WTC11 (cell line): ENCODE measurements at regions not wholly inside any gene's neighbourhood (a gene's known extent, or its start where the extent isn't known, plus 50 kb on each side); places are given as distances from the start of the nearest gene placed in this dataset.

Source experiments
- ATAC-seq: fragments of 200-7000 bp; cut with Tn5 transposase; 2 replicates; pipeline ENCODE4 v1.10.0; 2021; ENCODE audit warnings: mild to moderate bottlenecking, moderate library complexity
- CTCF ChIA-PET: fragments of 300-600 bp; sonication (Branson Sonifier 250); formaldehyde crosslinking; loops from one replicate; lab custom pipeline; 2021; ENCODE audit warnings: antibody characterized with exemption; lab: Charles Lee
- POLR2A ChIA-PET: fragments of 350-600 bp; sonication (Branson Sonifier 250); formaldehyde crosslinking; loops from one replicate; lab custom pipeline; 2021; ENCODE audit warnings: antibody characterized with exemption; lab: Charles Lee
- DNase-seq: peaks from one replicate; pipeline ENCODE4 v3.0.0; 2021; ENCODE audit warnings: low spot score
- H3K27ac Mint-ChIP-seq: 2 replicates; pipeline ENCODE4 v1.8.0; 2021; ENCODE audit warnings: mixed read lengths
- H3K27me3 Mint-ChIP-seq: 2 replicates; pipeline ENCODE4 v1.8.0; 2021; ENCODE audit warnings: low read depth, mild to moderate bottlenecking, moderate library complexity, mixed read lengths
- H3K36me3 Mint-ChIP-seq: 2 replicates; pipeline ENCODE4 v1.8.0; 2021; ENCODE audit warnings: mixed read lengths
- H3K4me1 Mint-ChIP-seq: 2 replicates; pipeline ENCODE4 v1.8.0; 2022; ENCODE audit warnings: mixed read lengths
- H3K4me3 Mint-ChIP-seq: 2 replicates; pipeline ENCODE4 v1.8.0; 2021; ENCODE audit warnings: mild to moderate bottlenecking, moderate library complexity, mixed read lengths
- H3K9me3 Mint-ChIP-seq: 2 replicates; pipeline ENCODE4 v1.8.0; 2021; ENCODE audit warnings: mixed read lengths
- ATF3 ChIP-seq: sonication (generic); formaldehyde crosslinking; conservative IDR thresholded peaks from 2 replicates; pipeline ENCODE4 v1.8.1; 2022; ENCODE audit warnings: mild to moderate bottlenecking, missing genetic modification reagents
- ATF6 ChIP-seq: sonication (generic); formaldehyde crosslinking; IDR thresholded peaks from 2 replicates; pipeline ENCODE4 v1.8.1; 2023; ENCODE audit warnings: mild to moderate bottlenecking, missing genetic modification reagents
- CBFB ChIP-seq: sonication (generic); formaldehyde crosslinking; IDR thresholded peaks from 2 replicates; pipeline ENCODE4 v1.8.1; 2022; ENCODE audit warnings: mild to moderate bottlenecking, low read depth, missing genetic modification reagents
- CDX4 ChIP-seq: fragments of 250-450 bp; sonication (Bioruptor Pico); IDR thresholded peaks from 2 replicates; pipeline ENCODE4 v1.9.0; 2021; ENCODE audit warnings: moderate library complexity, mild to moderate bottlenecking, inconsistent platforms, borderline replicate concordance
- CREB1 ChIP-seq: sonication (generic); formaldehyde crosslinking; IDR thresholded peaks from 2 replicates; pipeline ENCODE4 v1.8.0; 2023; ENCODE audit warnings: mild to moderate bottlenecking, missing genetic modification reagents
- ETV6 ChIP-seq: sonication (generic); formaldehyde crosslinking; IDR thresholded peaks from 2 replicates; pipeline ENCODE4 v1.8.1; 2022; ENCODE audit warnings: mild to moderate bottlenecking, missing genetic modification reagents
- FOXP1 ChIP-seq: sonication (generic); formaldehyde crosslinking; IDR thresholded peaks from 2 replicates; pipeline ENCODE4 v1.8.0; 2022; ENCODE audit warnings: missing genetic modification reagents, mild to moderate bottlenecking, moderate library complexity, borderline replicate concordance
- FOXP4 ChIP-seq: sonication (generic); formaldehyde crosslinking; IDR thresholded peaks from 2 replicates; pipeline ENCODE4 v1.8.0; 2022; ENCODE audit warnings: mild to moderate bottlenecking, missing genetic modification reagents
- GABPB1 ChIP-seq: sonication (generic); formaldehyde crosslinking; IDR thresholded peaks from 2 replicates; pipeline ENCODE4 v1.8.1; 2023; ENCODE audit warnings: mild to moderate bottlenecking, missing genetic modification reagents
- HMGA2 ChIP-seq: fragments of 250-450 bp; sonication (Bioruptor Pico); IDR thresholded peaks from 2 replicates; pipeline ENCODE4 v1.4.0; 2021; ENCODE audit warnings: mild to moderate bottlenecking, moderate library complexity
- HMGXB4 ChIP-seq: sonication (generic); formaldehyde crosslinking; IDR thresholded peaks from 2 replicates; pipeline ENCODE4 v1.8.1; 2023; ENCODE audit warnings: mild to moderate bottlenecking, moderate library complexity, missing genetic modification reagents
- IRF2 ChIP-seq: sonication (generic); formaldehyde crosslinking; IDR thresholded peaks from 2 replicates; pipeline ENCODE4 v1.8.0; 2022; ENCODE audit warnings: low read depth, missing genetic modification reagents, borderline replicate concordance
- JUN ChIP-seq: sonication (generic); formaldehyde crosslinking; IDR thresholded peaks from 2 replicates; pipeline ENCODE4 v1.8.0; 2023; ENCODE audit warnings: mild to moderate bottlenecking, missing genetic modification reagents
- KAT7 ChIP-seq: sonication (generic); formaldehyde crosslinking; IDR thresholded peaks from 2 replicates; pipeline ENCODE4 v1.8.1; 2023; ENCODE audit warnings: missing genetic modification reagents, mild to moderate bottlenecking, borderline replicate concordance
- MXD4 ChIP-seq: fragments of 250-450 bp; sonication (Bioruptor Pico); IDR thresholded peaks from 2 replicates; pipeline ENCODE4 v1.8.0; 2021; ENCODE audit warnings: mild to moderate bottlenecking, moderate library complexity, borderline replicate concordance
- MYBL2 ChIP-seq: sonication (generic); formaldehyde crosslinking; IDR thresholded peaks from 2 replicates; pipeline ENCODE4 v1.8.1; 2023; ENCODE audit warnings: mild to moderate bottlenecking, moderate library complexity, missing genetic modification reagents
- NFE2L1 ChIP-seq: sonication (generic); formaldehyde crosslinking; IDR thresholded peaks from 2 replicates; pipeline ENCODE4 v1.8.1; 2023; ENCODE audit warnings: missing genetic modification reagents
- NFYB ChIP-seq: sonication (generic); formaldehyde crosslinking; conservative IDR thresholded peaks from 2 replicates; pipeline ENCODE4 v1.8.0; 2022; ENCODE audit warnings: low read depth, missing genetic modification reagents
- SOX15 ChIP-seq: fragments of 250-450 bp; sonication (Bioruptor Pico); IDR thresholded peaks from 2 replicates; pipeline ENCODE4 v1.9.0; 2021; ENCODE audit warnings: mild to moderate bottlenecking
- ZNF219 ChIP-seq: sonication (generic); formaldehyde crosslinking; IDR thresholded peaks from 2 replicates; pipeline ENCODE4 v1.8.0; 2023; ENCODE audit warnings: missing genetic modification reagents, mild to moderate bottlenecking, borderline replicate concordance
- ZNF263 ChIP-seq: sonication (generic); formaldehyde crosslinking; IDR thresholded peaks from 2 replicates; pipeline ENCODE4 v1.8.1; 2022; ENCODE audit warnings: low read depth, mild to moderate bottlenecking, moderate library complexity, missing genetic modification reagents
- ZNF281 ChIP-seq: sonication (generic); formaldehyde crosslinking; IDR thresholded peaks from 2 replicates; pipeline ENCODE4 v1.8.0; 2023; ENCODE audit warnings: mild to moderate bottlenecking, missing genetic modification reagents

GRCh38 chr5:4196744-4197143, 601.1 kb downstream of the IRX1 start:
- CTCF ChIA-PET, result no interaction called here
- ATAC-seq (no peak), DNase-seq (no peak)
- H3K27me3 Mint-ChIP-seq, result peaks cover 6% of the 10 kb centered on the region
- no peak overlapping the region for H3K27ac Mint-ChIP-seq
- H3K9me3 Mint-ChIP-seq, result no peaks in the 10 kb centered on the region
- POLR2A ChIA-PET, result no interaction called here
- H3K4me3 Mint-ChIP-seq, result no peak overlapping the region
- H3K4me1 Mint-ChIP-seq, result peaks cover 42% of the 10 kb centered on the region
- H3K36me3 Mint-ChIP-seq, result no peaks in the 10 kb centered on the region
- no peak for TF ChIP-seq CREB1 (CRISPR knock-in tag)
- TF ChIP-seq ZNF281, result no peak
- TF ChIP-seq SOX15 (CRISPR knock-in tag), result no peak
- TF ChIP-seq KAT7, result no peak
- no peak for TF ChIP-seq NFE2L1
- no peak for TF ChIP-seq CBFB
- no peak for TF ChIP-seq MYBL2 (CRISPR knock-in tag)
- no peak for TF ChIP-seq FOXP1 (CRISPR knock-in tag)
- no peak for TF ChIP-seq GABPB1
- TF ChIP-seq MXD4 (CRISPR knock-in tag), result no peak
- TF ChIP-seq FOXP4, result no peak
- no peak for TF ChIP-seq IRF2 (CRISPR knock-in tag)
- no peak for TF ChIP-seq ZNF219 (CRISPR knock-in tag)
- no peak for TF ChIP-seq HMGXB4 (CRISPR knock-in tag)
- TF ChIP-seq ETV6, result no peak
- no peak for TF ChIP-seq NFYB (CRISPR knock-in tag)
- TF ChIP-seq, all 79 proteins: peak for 0

GRCh38 chr5:4197151-4197550, 601.5 kb downstream of the IRX1 start:
- Mint-ChIP-seq H3K27ac (no peak overlapping the region), H3K4me1 (peaks cover 42% of the 10 kb centered on the region), H3K9me3 (no peaks in the 10 kb centered on the region), H3K4me3 (no peak overlapping the region), H3K36me3 (no peaks in the 10 kb centered on the region), H3K27me3 (peaks cover 6% of the 10 kb centered on the region)
- DNase-seq (no peak), ATAC-seq (no peak)
- ChIA-PET CTCF (no interaction called here), POLR2A (no interaction called here)
- no peak for TF ChIP-seq HMGA2 (CRISPR knock-in tag)
- TF ChIP-seq CDX4 (CRISPR knock-in tag), result no peak
- TF ChIP-seq FOXP4, result no peak
- no peak for TF ChIP-seq ATF3 (CRISPR knock-in tag)
- no peak for TF ChIP-seq ZNF263
- TF ChIP-seq KAT7, result no peak
- no peak for TF ChIP-seq IRF2 (CRISPR knock-in tag)
- no peak for TF ChIP-seq ATF6
- TF ChIP-seq JUN, result no peak
